ENCODE measurements at regions not wholly inside any gene's neighbourhood (a gene's known extent, or its start where the extent isn't known, plus 50 kb on each side); places are given as distances from the start of the nearest gene placed in this dataset.
"Not testable (repeated sequence)": the region's sequence is repeated elsewhere in the genome, so short reads cannot be mapped to it uniquely, and the experiment has no call there.

- no peaks in the 10 kb centered on the region for H3K36me3 ChIP-seq (replicated peaks in 1 of 2)
- no peaks in the 10 kb centered on the region for H3K9me3 ChIP-seq (replicated peaks in 1 of 3)
- intact Hi-C loops (cut with DNase I): no loop called here
- no peak overlapping the region for H3K27ac ChIP-seq
- peak overlapping the region in 1 of 4 donors; percentile 17 for H3K4me3 ChIP-seq
- WGBS, 4 donors: 20 to 25% (median 23%) methylated on average over 8 of the region's 8 CpGs
- peaks cover 0 to 9% of the 10 kb centered on the region in 2 donors for H3K4me1 ChIP-seq (replicated peaks in 1 of 2)
- TF ChIP-seq CTCF (IDR thresholded peaks at IDR 0.05) (no peak), POLR2A (IDR thresholded peaks at IDR 0.05) (no peak)
- H3K27me3 ChIP-seq: no peaks in the 10 kb centered on the region
- DNase-seq: peak in 3 of 7 donors; percentile 26 to 31 (median 30)
Observed at GRCh38 chr6:11938285-11938890, 73.7 kb upstream of the HIVEP1 start.

GRCh38 chr6:11934638-11935037 lies 77.5 kb upstream of the HIVEP1 start:
- intact Hi-C loops (cut with DNase I): no loop called here
- DNase-seq: no peak
- WGBS, 4 donors: 77 to 94% (median 88%) methylated on average over 6 of the region's 6 CpGs
- TF ChIP-seq POLR2A (IDR thresholded peaks at IDR 0.05) (no peak), CTCF (IDR thresholded peaks at IDR 0.05) (no peak)
- H3K27ac ChIP-seq: no peak overlapping the region
- no peaks in the 10 kb centered on the region for H3K27me3 ChIP-seq
- H3K4me1 ChIP-seq (replicated peaks in 1 of 2): peaks cover 0 to 9% of the 10 kb centered on the region in 2 donors
- H3K4me3 ChIP-seq: no peak overlapping the region
- no peaks in the 10 kb centered on the region for H3K36me3 ChIP-seq (replicated peaks in 1 of 2)
- H3K9me3 ChIP-seq (replicated peaks in 1 of 3): no peaks in the 10 kb centered on the region

- WGBS, 4 donors: 91 to 94% (median 93%) methylated on average over 27 to 33 of the region's 33 CpGs
- DNase-seq; H3K4me1 ChIP-seq (replicated peaks in 1 of 2); H3K27me3 ChIP-seq; intact Hi-C loops (cut with DNase I); H3K36me3 ChIP-seq (replicated peaks in 1 of 2); H3K9me3 ChIP-seq (replicated peaks in 1 of 3); H3K27ac ChIP-seq; H3K4me3 ChIP-seq: not testable (repeated sequence)
Observed at GRCh38 chr6:11932892-11933291, 79.2 kb upstream of the HIVEP1 start.

GRCh38 chr6:11931296-11932035 lies 80.6 kb upstream of the HIVEP1 start:
- H3K36me3 ChIP-seq (replicated peaks in 1 of 2): no peaks in the 10 kb centered on the region
- WGBS, 4 donors: 93 to 96% (median 95%) methylated on average over 10 of the region's 10 CpGs
- no peak for DNase-seq
- no peak overlapping the region for H3K27ac ChIP-seq
- no peaks in the 10 kb centered on the region for H3K9me3 ChIP-seq (replicated peaks in 1 of 3)
- no peak overlapping the region for H3K4me3 ChIP-seq
- intact Hi-C loops (cut with DNase I): no loop called here
- H3K4me1 ChIP-seq (replicated peaks in 1 of 2): no peaks in the 10 kb centered on the region
- TF ChIP-seq CTCF (IDR thresholded peaks at IDR 0.05) (no peak), POLR2A (IDR thresholded peaks at IDR 0.05) (no peak)
- H3K27me3 ChIP-seq: no peaks in the 10 kb centered on the region

GRCh38 chr6:11930834-11931233 lies 81.3 kb upstream of the HIVEP1 start:
- H3K36me3 ChIP-seq (replicated peaks in 1 of 2); H3K4me3 ChIP-seq; H3K27me3 ChIP-seq; intact Hi-C loops (cut with DNase I); H3K27ac ChIP-seq; H3K9me3 ChIP-seq (replicated peaks in 1 of 3); H3K4me1 ChIP-seq (replicated peaks in 1 of 2); DNase-seq: not testable (repeated sequence)
- WGBS, 4 donors: 82 to 88% (median 85%) methylated on average over 6 of the region's 6 CpGs

All from adrenal gland (tissue), 9 donors.